Epithelial cell of proximal tubule (primary cell): ENCODE measurements at regions not wholly inside any gene's neighbourhood (a gene's known extent, or its start where the extent isn't known, plus 50 kb on each side); places are given as distances from the start of the nearest gene placed in this dataset.

Experiments
- DNase-seq: peaks from one replicate; pipeline ENCODE4 v3.0.0-alpha.2; 2011; ENCODE audit warnings: low read depth
- H3K4me3 ChIP-seq: 2 replicates; pipeline ENCODE4 v1.5.1; 2011; ENCODE audit warnings: low read depth, mild to moderate bottlenecking, low read length
- TF ChIP-seq, protein P1 (sequence below): conservative IDR thresholded peaks from 2 replicates; pipeline ENCODE4 v1.5.1; 2012; ENCODE audit warnings: low read depth, mild to moderate bottlenecking, low read length

- TF ChIP-seq, protein P1, sequence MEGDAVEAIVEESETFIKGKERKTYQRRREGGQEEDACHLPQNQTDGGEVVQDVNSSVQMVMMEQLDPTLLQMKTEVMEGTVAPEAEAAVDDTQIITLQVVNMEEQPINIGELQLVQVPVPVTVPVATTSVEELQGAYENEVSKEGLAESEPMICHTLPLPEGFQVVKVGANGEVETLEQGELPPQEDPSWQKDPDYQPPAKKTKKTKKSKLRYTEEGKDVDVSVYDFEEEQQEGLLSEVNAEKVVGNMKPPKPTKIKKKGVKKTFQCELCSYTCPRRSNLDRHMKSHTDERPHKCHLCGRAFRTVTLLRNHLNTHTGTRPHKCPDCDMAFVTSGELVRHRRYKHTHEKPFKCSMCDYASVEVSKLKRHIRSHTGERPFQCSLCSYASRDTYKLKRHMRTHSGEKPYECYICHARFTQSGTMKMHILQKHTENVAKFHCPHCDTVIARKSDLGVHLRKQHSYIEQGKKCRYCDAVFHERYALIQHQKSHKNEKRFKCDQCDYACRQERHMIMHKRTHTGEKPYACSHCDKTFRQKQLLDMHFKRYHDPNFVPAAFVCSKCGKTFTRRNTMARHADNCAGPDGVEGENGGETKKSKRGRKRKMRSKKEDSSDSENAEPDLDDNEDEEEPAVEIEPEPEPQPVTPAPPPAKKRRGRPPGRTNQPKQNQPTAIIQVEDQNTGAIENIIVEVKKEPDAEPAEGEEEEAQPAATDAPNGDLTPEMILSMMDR: no peak
- H3K4me3 ChIP-seq: no peak overlapping the region
- no peak for DNase-seq
Measured at GRCh38 chr13:22014469-22014868, 343.6 kb downstream of the FGF9 start.

GRCh38 chr13:22017226-22017625 is 346.4 kb downstream of the FGF9 start:
- H3K4me3 ChIP-seq: no peak overlapping the region
- TF ChIP-seq, protein P1: no peak
- DNase-seq: no peak

GRCh38 chr13:22018076-22018835 is 347.4 kb downstream of the FGF9 start:
- no peak overlapping the region for H3K4me3 ChIP-seq
- TF ChIP-seq, protein P1: no peak
- DNase-seq: no peak

- TF ChIP-seq, protein P1: no peak
- no peak overlapping the region for H3K4me3 ChIP-seq
- DNase-seq: no peak
Measured at GRCh38 chr13:22018836-22019210, 347.9 kb downstream of the FGF9 start.

- TF ChIP-seq, protein P1: no peak
- no peak for DNase-seq
- H3K4me3 ChIP-seq: no peak overlapping the region
Measured at GRCh38 chr13:22024381-22024994, 353.6 kb downstream of the FGF9 start.

- TF ChIP-seq, protein P1: no peak
- H3K4me3 ChIP-seq: no peak overlapping the region
- DNase-seq: no peak
Measured at GRCh38 chr13:22027566-22027965, 356.7 kb downstream of the FGF9 start.

- TF ChIP-seq, protein P1: no peak
- no peak overlapping the region for H3K4me3 ChIP-seq
- DNase-seq: no peak
Measured at GRCh38 chr13:22028831-22029230, 358.0 kb downstream of the FGF9 start.
